OCI-LY1 (cell line): ENCODE measurements at regions not wholly inside any gene's neighbourhood (a gene's known extent, or its start where the extent isn't known, plus 50 kb on each side); places are given as distances from the start of the nearest gene placed in this dataset.

Experiments used
- H2AFZ ChIP-seq: fragments of 200-600 bp; sonication (generic), shearing (Covaris generic); 2 replicates; pipeline ENCODE4 v1.6.0; 2014; ENCODE audit warnings: antibody characterized with exemption, mild to moderate bottlenecking, low read length
- H3F3A ChIP-seq: fragments of 200-600 bp; sonication (generic), shearing (Covaris generic); 2 replicates; pipeline ENCODE4 v1.6.0; 2014; ENCODE audit warnings: mild to moderate bottlenecking, antibody characterized with exemption, low read length, moderate library complexity; ENCODE audit not compliant: insufficient read depth
- H3K27ac ChIP-seq: fragments of 200-600 bp; sonication (generic); 2 replicates; pipeline ENCODE4 v1.5.1; 2014; ENCODE audit warnings: low read length, mixed run types, mild to moderate bottlenecking, low read depth; ENCODE audit not compliant: poor library complexity, severe bottlenecking
- H3K27me3 ChIP-seq: fragments of 200-600 bp; sonication (generic); 2 replicates; pipeline ENCODE4 v1.6.0; 2014; ENCODE audit warnings: antibody characterized with exemption, mild to moderate bottlenecking, low read length, moderate library complexity; ENCODE audit not compliant: insufficient read depth
- H3K36me3 ChIP-seq: fragments of 200-600 bp; sonication (generic); 2 replicates; pipeline ENCODE4 v1.6.1; 2014; ENCODE audit warnings: mild to moderate bottlenecking, antibody characterized with exemption, low read length, moderate library complexity, mixed read lengths; ENCODE audit not compliant: insufficient read depth
- H3K4me1 ChIP-seq: fragments of 200-600 bp; sonication (generic); 2 replicates; pipeline ENCODE4 v1.5.1; 2014; ENCODE audit warnings: mild to moderate bottlenecking, low read length, moderate library complexity; ENCODE audit not compliant: insufficient read depth, severe bottlenecking
- H3K4me2 ChIP-seq: fragments of 200-600 bp; sonication (generic), shearing (Covaris generic); 2 replicates; pipeline ENCODE4 v1.6.1; 2014; ENCODE audit warnings: low read length
- H3K4me3 ChIP-seq: fragments of 200-600 bp; sonication (generic); 2 replicates; pipeline ENCODE4 v1.5.1; 2014; ENCODE audit warnings: low read length, low read depth, mild to moderate bottlenecking, mixed read lengths; ENCODE audit not compliant: poor library complexity, severe bottlenecking
- H3K79me2 ChIP-seq: fragments of 200-600 bp; shearing (Covaris generic); 2 replicates; pipeline ENCODE4 v1.6.1; 2016; ENCODE audit warnings: mixed run types, low read length, mixed read lengths; ENCODE audit not compliant: insufficient read depth
- H3K9ac ChIP-seq: fragments of 200-600 bp; sonication (generic), shearing (Covaris generic); 2 replicates; pipeline ENCODE4 v1.6.1; 2014; ENCODE audit warnings: mild to moderate bottlenecking, low read length, mixed read lengths
- H3K9me2 ChIP-seq: fragments of 200-600 bp; sonication (generic), shearing (Covaris generic); 2 replicates; pipeline ENCODE4 v1.6.1; 2014; ENCODE audit warnings: low read depth, mild to moderate bottlenecking, low read length, mixed read lengths
- H3K9me3 ChIP-seq: fragments of 200-600 bp; shearing (Covaris generic); 2 replicates; pipeline ENCODE4 v1.6.1; 2014; ENCODE audit warnings: low read length, mixed read lengths
- H4K20me1 ChIP-seq: fragments of 200-600 bp; sonication (generic), shearing (Covaris generic); 2 replicates; pipeline ENCODE4 v1.6.0; 2016; ENCODE audit warnings: mild to moderate bottlenecking, low read length; ENCODE audit not compliant: insufficient read depth
- CTCF ChIP-seq: fragments of 200-600 bp; sonication (generic), shearing (Covaris generic); IDR thresholded peaks from 2 replicates; pipeline ENCODE4 v1.5.1; 2017; ENCODE audit warnings: mild to moderate bottlenecking, antibody characterized with exemption, low read length, moderate library complexity, mixed read lengths
- EZH2 ChIP-seq: fragments of 200-600 bp; sonication (generic), shearing (Covaris generic); IDR thresholded peaks from 2 replicates; pipeline ENCODE4 v1.8.0; 2017; ENCODE audit warnings: borderline replicate concordance, mixed run types, mild to moderate bottlenecking, antibody characterized with exemption, low read length, moderate library complexity, mixed read lengths

DNA sequence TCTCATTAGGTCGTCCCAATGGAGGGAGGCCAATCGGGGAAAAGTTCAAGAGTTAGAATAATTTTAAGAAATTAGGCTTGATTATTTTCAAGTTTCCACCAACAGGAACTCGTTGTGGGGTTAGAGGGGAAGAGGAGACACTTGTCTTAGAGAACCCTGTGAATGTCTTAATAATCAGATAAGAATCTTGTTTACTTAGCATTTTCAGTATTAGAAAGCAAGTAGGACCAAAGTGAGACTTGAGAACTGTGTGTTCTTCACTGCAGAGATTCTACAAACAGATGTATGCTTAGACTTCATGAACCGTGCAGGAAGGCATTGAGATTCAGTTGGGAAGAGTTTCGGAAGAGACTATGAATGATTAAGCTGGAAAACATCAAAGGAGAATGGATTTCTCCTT is 69.0 kb upstream of the HMHB1 start:
- H3K79me2 ChIP-seq: no peaks in the 10 kb centered on the region
- no peaks in the 10 kb centered on the region for H3K9me2 ChIP-seq
- no peaks in the 10 kb centered on the region for H3F3A ChIP-seq
- H3K4me1 ChIP-seq: peaks cover 21% of the 10 kb centered on the region
- no peaks in the 10 kb centered on the region for H3K9me3 ChIP-seq
- no peak overlapping the region for H3K4me3 ChIP-seq
- TF ChIP-seq EZH2: no peak
- no peak for TF ChIP-seq CTCF
- no peaks in the 10 kb centered on the region for H3K27me3 ChIP-seq
- no peaks in the 10 kb centered on the region for H3K36me3 ChIP-seq
- H3K27ac ChIP-seq: no peak overlapping the region
- H2AFZ ChIP-seq: no peak overlapping the region
- H4K20me1 ChIP-seq: no peaks in the 10 kb centered on the region
- no peak overlapping the region for H3K9ac ChIP-seq
- no peak overlapping the region for H3K4me2 ChIP-seq

GRCh38 chr5:143741421-143741820 is 70.5 kb upstream of the HMHB1 start:
- H2AFZ ChIP-seq: no peak overlapping the region
- H3F3A ChIP-seq: no peaks in the 10 kb centered on the region
- H3K9ac ChIP-seq: no peak overlapping the region
- H4K20me1 ChIP-seq: no peaks in the 10 kb centered on the region
- no peaks in the 10 kb centered on the region for H3K9me2 ChIP-seq
- H3K27me3 ChIP-seq: no peaks in the 10 kb centered on the region
- H3K4me2 ChIP-seq: no peak overlapping the region
- TF ChIP-seq EZH2 (no peak), CTCF (no peak)
- no peaks in the 10 kb centered on the region for H3K9me3 ChIP-seq
- H3K36me3 ChIP-seq: no peaks in the 10 kb centered on the region
- H3K4me1 ChIP-seq: peaks cover 21% of the 10 kb centered on the region
- no peak overlapping the region for H3K27ac ChIP-seq
- H3K79me2 ChIP-seq: no peaks in the 10 kb centered on the region
- no peak overlapping the region for H3K4me3 ChIP-seq

DNA sequence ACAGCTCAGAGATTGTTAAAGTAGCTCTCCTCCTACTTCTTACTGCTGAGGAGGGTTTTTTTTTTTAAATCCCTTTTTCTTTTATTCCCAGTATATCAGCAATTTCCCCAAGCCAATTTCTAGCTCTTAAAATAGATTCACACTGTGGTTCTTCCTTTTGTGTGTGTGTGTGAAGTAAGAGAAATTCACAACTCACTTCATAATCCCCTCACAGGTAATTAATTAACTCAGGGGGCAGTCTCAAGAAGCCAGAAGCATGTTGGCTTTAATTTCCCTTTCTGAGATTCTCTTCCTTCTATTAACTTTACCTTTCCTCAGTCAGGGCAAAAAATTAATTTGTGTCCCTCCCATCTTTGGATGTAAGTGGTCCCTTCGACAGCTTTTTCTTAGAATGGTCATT is 71.0 kb upstream of the HMHB1 start:
- Histone ChIP-seq H3K27me3 (no peaks in the 10 kb centered on the region), H3K27ac (no peak overlapping the region), H3K36me3 (no peaks in the 10 kb centered on the region), H3K4me2 (no peak overlapping the region), H3K9ac (no peak overlapping the region), H2AFZ (no peak overlapping the region), H3K4me1 (peaks cover 21% of the 10 kb centered on the region), H4K20me1 (no peaks in the 10 kb centered on the region), H3K9me3 (no peaks in the 10 kb centered on the region), H3K4me3 (no peak overlapping the region), H3F3A (no peaks in the 10 kb centered on the region), H3K79me2 (no peaks in the 10 kb centered on the region), H3K9me2 (no peaks in the 10 kb centered on the region)
- no peak for TF ChIP-seq EZH2
- TF ChIP-seq CTCF: no peak
